ENCODE measurements at regions not wholly inside any gene's neighbourhood (a gene's known extent, or its start where the extent isn't known, plus 50 kb on each side); places are given as distances from the start of the nearest gene placed in this dataset.

- Histone ChIP-seq H3K4ac (ENCODE audit: low read length) (no peak overlapping the region), H3K23ac (ENCODE audit: low read depth, low read length, poor library complexity) (no peak overlapping the region), H3K9me3 (replicated peaks in 1 of 2; ENCODE audit: control insufficient read depth in 2 of 2, insufficient read depth in 1 of 2, low read depth in 1 of 2, low read length in 2 of 2) (no peaks in the 10 kb centered on the region), H2BK12ac (ENCODE audit: low read length) (no peak overlapping the region), H4K8ac (ENCODE audit: low read depth, low read length) (no peak overlapping the region), H3K14ac (ENCODE audit: low read length) (no peak overlapping the region), H2AFZ (ENCODE audit: low read length) (no peak overlapping the region), H4K91ac (ENCODE audit: low read depth, low read length, poor library complexity) (no peak overlapping the region), H2BK5ac (ENCODE audit: low read length) (no peak overlapping the region), H3K4me1 (ENCODE audit: control insufficient read depth in 2 of 2, insufficient read depth in 1 of 2, low read depth in 1 of 2, low read length in 2 of 2) (no peaks in the 10 kb centered on the region), H2AK5ac (ENCODE audit: low read depth, low read length) (no peak overlapping the region), H3K79me1 (ENCODE audit: low read depth, low read length) (no peaks in the 10 kb centered on the region), H3K4me2 (ENCODE audit: insufficient read depth, low read length, poor library complexity, severe bottlenecking) (no peak overlapping the region), H3K27me3 (ENCODE audit: control insufficient read depth in 3 of 3, insufficient read depth in 3 of 3, low read depth in 1 of 3, low read length in 3 of 3) (peaks cover 0 to 7% (median 0%) of the 10 kb centered on the region in 3 experiments), H3K9ac (ENCODE audit: low read depth, low read length, poor library complexity) (no peak overlapping the region), H3K27ac (replicated peaks; ENCODE audit: low read length) (no peak overlapping the region), H3K18ac (ENCODE audit: low read length) (no peak overlapping the region), H3K36me3 (replicated peaks in 1 of 2; ENCODE audit: control insufficient read depth in 2 of 2, insufficient read depth in 2 of 2, low read length in 2 of 2) (no peaks in the 10 kb centered on the region), H3K4me3 (ENCODE audit: low read length in 2 of 2) (no peak overlapping the region), H2BK120ac (ENCODE audit: low read depth, low read length) (no peak overlapping the region), H2BK15ac (ENCODE audit: low read length) (no peak overlapping the region)
- WGBS, 2 donors (ENCODE audit: extremely low coverage in 2 of 2, insufficient read length in 2 of 2, insufficient replicate concordance in 1 of 2) = no CpG with 5 or more reads among the region's 11 CpGs
- DNase-seq (ENCODE audit: low spot score) = no peak
These were observed 115.6 kb upstream of the METAP2 start for GRCh38 chr12:95358111-95359083.

- Histone ChIP-seq H3K27ac (replicated peaks; ENCODE audit: low read length) (no peak overlapping the region), H2AFZ (ENCODE audit: low read length) (no peak overlapping the region), H3K18ac (ENCODE audit: low read length) (no peak overlapping the region), H2BK5ac (ENCODE audit: low read length) (no peak overlapping the region), H2AK5ac (ENCODE audit: low read depth, low read length) (no peak overlapping the region), H3K23ac (ENCODE audit: low read depth, low read length, poor library complexity) (no peak overlapping the region), H2BK15ac (ENCODE audit: low read length) (no peak overlapping the region), H3K14ac (ENCODE audit: low read length) (no peak overlapping the region), H3K9ac (ENCODE audit: low read depth, low read length, poor library complexity) (no peak overlapping the region), H3K4me3 (ENCODE audit: low read length in 2 of 2) (no peak overlapping the region), H3K9me3 (replicated peaks in 1 of 2; ENCODE audit: control insufficient read depth in 2 of 2, insufficient read depth in 1 of 2, low read depth in 1 of 2, low read length in 2 of 2) (no peaks in the 10 kb centered on the region), H3K4ac (ENCODE audit: low read length) (no peak overlapping the region), H3K4me1 (ENCODE audit: control insufficient read depth in 2 of 2, insufficient read depth in 1 of 2, low read depth in 1 of 2, low read length in 2 of 2) (no peaks in the 10 kb centered on the region), H2BK120ac (ENCODE audit: low read depth, low read length) (no peak overlapping the region), H4K91ac (ENCODE audit: low read depth, low read length, poor library complexity) (no peak overlapping the region), H2BK12ac (ENCODE audit: low read length) (no peak overlapping the region), H4K8ac (ENCODE audit: low read depth, low read length) (no peak overlapping the region), H3K36me3 (replicated peaks in 1 of 2; ENCODE audit: control insufficient read depth in 2 of 2, insufficient read depth in 2 of 2, low read length in 2 of 2) (no peaks in the 10 kb centered on the region), H3K4me2 (ENCODE audit: insufficient read depth, low read length, poor library complexity, severe bottlenecking) (no peak overlapping the region), H3K27me3 (ENCODE audit: control insufficient read depth in 3 of 3, insufficient read depth in 3 of 3, low read depth in 1 of 3, low read length in 3 of 3) (no peaks in the 10 kb centered on the region), H3K79me1 (ENCODE audit: low read depth, low read length) (no peaks in the 10 kb centered on the region)
- no peak for DNase-seq (ENCODE audit: low spot score)
- no CpG with 5 or more reads among the region's 2 CpGs for WGBS, 2 donors (ENCODE audit: extremely low coverage in 2 of 2, insufficient read length in 2 of 2, insufficient replicate concordance in 1 of 2)
These were observed 108.0 kb upstream of the METAP2 start for GRCh38 chr12:95365912-95366311.

- Histone ChIP-seq H3K4me2 (ENCODE audit: insufficient read depth, low read length, poor library complexity, severe bottlenecking) (no peak overlapping the region), H2BK5ac (ENCODE audit: low read length) (no peak overlapping the region), H3K9ac (ENCODE audit: low read depth, low read length, poor library complexity) (no peak overlapping the region), H2BK120ac (ENCODE audit: low read depth, low read length) (no peak overlapping the region), H3K23ac (ENCODE audit: low read depth, low read length, poor library complexity) (no peak overlapping the region), H3K4me1 (ENCODE audit: control insufficient read depth in 2 of 2, insufficient read depth in 1 of 2, low read depth in 1 of 2, low read length in 2 of 2) (no peaks in the 10 kb centered on the region), H3K27ac (replicated peaks; ENCODE audit: low read length) (no peak overlapping the region), H3K4ac (ENCODE audit: low read length) (no peak overlapping the region), H3K36me3 (replicated peaks in 1 of 2; ENCODE audit: control insufficient read depth in 2 of 2, insufficient read depth in 2 of 2, low read length in 2 of 2) (no peaks in the 10 kb centered on the region), H3K14ac (ENCODE audit: low read length) (no peak overlapping the region), H3K9me3 (replicated peaks in 1 of 2; ENCODE audit: control insufficient read depth in 2 of 2, insufficient read depth in 1 of 2, low read depth in 1 of 2, low read length in 2 of 2) (no peaks in the 10 kb centered on the region), H4K91ac (ENCODE audit: low read depth, low read length, poor library complexity) (no peak overlapping the region), H2BK12ac (ENCODE audit: low read length) (no peak overlapping the region), H2AK5ac (ENCODE audit: low read depth, low read length) (no peak overlapping the region), H4K8ac (ENCODE audit: low read depth, low read length) (no peak overlapping the region), H2BK15ac (ENCODE audit: low read length) (no peak overlapping the region), H3K18ac (ENCODE audit: low read length) (no peak overlapping the region), H3K27me3 (ENCODE audit: control insufficient read depth in 3 of 3, insufficient read depth in 3 of 3, low read depth in 1 of 3, low read length in 3 of 3) (no peaks in the 10 kb centered on the region), H3K79me1 (ENCODE audit: low read depth, low read length) (no peaks in the 10 kb centered on the region), H3K4me3 (ENCODE audit: low read length in 2 of 2) (no peak overlapping the region), H2AFZ (ENCODE audit: low read length) (no peak overlapping the region)
- no peak for DNase-seq (ENCODE audit: low spot score)
- no CpG with 5 or more reads among the region's 2 CpGs for WGBS, 2 donors (ENCODE audit: extremely low coverage in 2 of 2, insufficient read length in 2 of 2, insufficient replicate concordance in 1 of 2)
These were observed 105.0 kb upstream of the METAP2 start for GRCh38 chr12:95368931-95369330.

GRCh38 chr12:95371571-95371970 lies 102.4 kb upstream of the METAP2 start:
- Histone ChIP-seq H4K91ac (ENCODE audit: low read depth, low read length, poor library complexity) (no peak overlapping the region), H3K4me3 (ENCODE audit: low read length in 2 of 2) (no peak overlapping the region), H2AK5ac (ENCODE audit: low read depth, low read length) (no peak overlapping the region), H3K4ac (ENCODE audit: low read length) (no peak overlapping the region), H3K23ac (ENCODE audit: low read depth, low read length, poor library complexity) (no peak overlapping the region), H3K4me1 (ENCODE audit: control insufficient read depth in 2 of 2, insufficient read depth in 1 of 2, low read depth in 1 of 2, low read length in 2 of 2) (no peaks in the 10 kb centered on the region), H2BK120ac (ENCODE audit: low read depth, low read length) (no peak overlapping the region), H2BK12ac (ENCODE audit: low read length) (no peak overlapping the region), H3K14ac (ENCODE audit: low read length) (no peak overlapping the region), H2BK5ac (ENCODE audit: low read length) (no peak overlapping the region), H3K36me3 (replicated peaks in 1 of 2; ENCODE audit: control insufficient read depth in 2 of 2, insufficient read depth in 2 of 2, low read length in 2 of 2) (no peaks in the 10 kb centered on the region), H3K27ac (replicated peaks; ENCODE audit: low read length) (no peak overlapping the region), H2BK15ac (ENCODE audit: low read length) (no peak overlapping the region), H3K18ac (ENCODE audit: low read length) (no peak overlapping the region), H4K8ac (ENCODE audit: low read depth, low read length) (no peak overlapping the region), H3K4me2 (ENCODE audit: insufficient read depth, low read length, poor library complexity, severe bottlenecking) (no peak overlapping the region), H3K27me3 (ENCODE audit: control insufficient read depth in 3 of 3, insufficient read depth in 3 of 3, low read depth in 1 of 3, low read length in 3 of 3) (no peaks in the 10 kb centered on the region), H2AFZ (ENCODE audit: low read length) (no peak overlapping the region), H3K9me3 (replicated peaks in 1 of 2; ENCODE audit: control insufficient read depth in 2 of 2, insufficient read depth in 1 of 2, low read depth in 1 of 2, low read length in 2 of 2) (no peaks in the 10 kb centered on the region), H3K9ac (ENCODE audit: low read depth, low read length, poor library complexity) (no peak overlapping the region), H3K79me1 (ENCODE audit: low read depth, low read length) (no peaks in the 10 kb centered on the region)
- no CpG with 5 or more reads among the region's 5 CpGs for WGBS, 2 donors (ENCODE audit: extremely low coverage in 2 of 2, insufficient read length in 2 of 2, insufficient replicate concordance in 1 of 2)
- DNase-seq (ENCODE audit: low spot score) = no peak
